Astrocyte of the cerebellum (primary cell): ENCODE measurements at regions not wholly inside any gene's neighbourhood (a gene's known extent, or its start where the extent isn't known, plus 50 kb on each side); places are given as distances from the start of the nearest gene placed in this dataset.

Source experiments
- DNase-seq: peaks from one replicate; pipeline ENCODE4 v3.0.0-alpha.2; 2011; ENCODE audit warnings: low read depth
- H3K4me3 ChIP-seq: 2 replicates; pipeline ENCODE4 v1.5.1; 2011; ENCODE audit warnings: mild to moderate bottlenecking, low read depth, low read length, moderate library complexity
- in situ Hi-C: cut with HindIII; loops from 2 replicates; pipeline ENCODE4 v1.10.0; 2017; ENCODE audit warnings: low sequenced_read_pairs
- TF ChIP-seq, protein P1 (sequence below): IDR thresholded peaks from 2 replicates; pipeline ENCODE4 v1.5.1; 2012; ENCODE audit warnings: low read length, low read depth, moderate library complexity, mild to moderate bottlenecking; ENCODE audit errors: missing control alignments

DNA sequence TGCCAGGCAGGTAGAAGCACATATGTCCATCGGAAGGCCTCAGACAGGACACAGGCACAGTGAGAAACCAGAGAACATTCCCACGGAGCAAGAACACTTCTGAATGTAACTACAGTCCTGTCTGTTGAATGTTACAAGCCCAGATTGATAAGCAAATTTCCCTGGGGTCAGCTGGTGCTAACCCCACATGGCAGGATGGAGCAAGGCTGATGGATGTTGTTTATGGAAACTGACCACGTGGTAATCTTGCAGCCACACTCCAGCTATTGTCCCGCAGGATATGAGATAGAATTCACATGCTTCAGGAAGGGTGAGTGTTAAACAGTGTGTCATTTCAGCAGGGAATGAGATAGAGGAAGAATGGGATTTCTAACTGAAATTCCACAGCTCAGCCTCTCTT, 138.8 kb upstream of the COPS8 start:
- DNase-seq, result no peak
- in situ Hi-C loops, result no loop called here
- TF ChIP-seq, protein P1, sequence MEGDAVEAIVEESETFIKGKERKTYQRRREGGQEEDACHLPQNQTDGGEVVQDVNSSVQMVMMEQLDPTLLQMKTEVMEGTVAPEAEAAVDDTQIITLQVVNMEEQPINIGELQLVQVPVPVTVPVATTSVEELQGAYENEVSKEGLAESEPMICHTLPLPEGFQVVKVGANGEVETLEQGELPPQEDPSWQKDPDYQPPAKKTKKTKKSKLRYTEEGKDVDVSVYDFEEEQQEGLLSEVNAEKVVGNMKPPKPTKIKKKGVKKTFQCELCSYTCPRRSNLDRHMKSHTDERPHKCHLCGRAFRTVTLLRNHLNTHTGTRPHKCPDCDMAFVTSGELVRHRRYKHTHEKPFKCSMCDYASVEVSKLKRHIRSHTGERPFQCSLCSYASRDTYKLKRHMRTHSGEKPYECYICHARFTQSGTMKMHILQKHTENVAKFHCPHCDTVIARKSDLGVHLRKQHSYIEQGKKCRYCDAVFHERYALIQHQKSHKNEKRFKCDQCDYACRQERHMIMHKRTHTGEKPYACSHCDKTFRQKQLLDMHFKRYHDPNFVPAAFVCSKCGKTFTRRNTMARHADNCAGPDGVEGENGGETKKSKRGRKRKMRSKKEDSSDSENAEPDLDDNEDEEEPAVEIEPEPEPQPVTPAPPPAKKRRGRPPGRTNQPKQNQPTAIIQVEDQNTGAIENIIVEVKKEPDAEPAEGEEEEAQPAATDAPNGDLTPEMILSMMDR, result no peak
- no peak overlapping the region for H3K4me3 ChIP-seq

DNA sequence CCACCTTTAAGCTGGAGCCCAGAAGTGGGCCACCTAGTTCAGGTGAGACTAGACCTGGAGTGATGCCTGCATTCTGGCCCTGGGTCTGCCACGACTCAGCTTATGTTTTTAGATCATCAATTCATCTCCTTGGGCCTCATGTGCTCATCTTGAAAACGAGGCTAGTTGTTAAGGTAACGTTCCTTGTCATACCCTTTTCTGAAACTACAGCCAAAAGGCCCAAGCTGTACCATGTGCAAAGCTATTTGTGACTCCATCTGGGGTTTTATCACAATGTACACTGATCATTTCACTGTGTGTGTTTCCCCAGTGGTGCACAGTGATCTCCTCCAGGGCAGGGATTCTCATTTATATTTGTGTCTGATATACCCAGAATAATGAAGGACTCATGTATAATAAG, 138.4 kb upstream of the COPS8 start:
- no peak for DNase-seq
- no peak overlapping the region for H3K4me3 ChIP-seq
- in situ Hi-C loops, result no loop called here
- TF ChIP-seq, protein P1, result no peak

DNA sequence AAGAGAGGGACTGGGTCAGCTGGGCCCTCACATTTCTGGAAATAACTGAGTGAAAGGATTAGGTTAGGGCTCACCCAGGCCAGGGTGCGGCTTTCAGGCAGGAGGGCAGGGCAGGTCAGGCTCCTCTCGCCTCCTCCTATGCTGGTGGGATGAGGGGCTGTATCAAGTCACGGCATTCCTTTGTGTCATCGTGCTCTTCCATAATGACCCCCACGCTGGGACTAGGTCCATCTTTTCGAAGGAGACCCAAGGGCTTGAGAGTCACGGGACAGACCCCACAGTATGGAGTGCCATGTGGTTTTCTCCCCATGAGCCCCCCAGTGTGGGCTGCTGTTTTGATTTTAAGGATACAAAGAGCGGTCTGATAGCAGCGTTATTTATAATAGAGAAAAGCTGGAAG, 137.8 kb upstream of the COPS8 start:
- in situ Hi-C loops, result no loop called here
- TF ChIP-seq, protein P1, result no peak
- no peak overlapping the region for H3K4me3 ChIP-seq
- DNase-seq, result no peak

DNA sequence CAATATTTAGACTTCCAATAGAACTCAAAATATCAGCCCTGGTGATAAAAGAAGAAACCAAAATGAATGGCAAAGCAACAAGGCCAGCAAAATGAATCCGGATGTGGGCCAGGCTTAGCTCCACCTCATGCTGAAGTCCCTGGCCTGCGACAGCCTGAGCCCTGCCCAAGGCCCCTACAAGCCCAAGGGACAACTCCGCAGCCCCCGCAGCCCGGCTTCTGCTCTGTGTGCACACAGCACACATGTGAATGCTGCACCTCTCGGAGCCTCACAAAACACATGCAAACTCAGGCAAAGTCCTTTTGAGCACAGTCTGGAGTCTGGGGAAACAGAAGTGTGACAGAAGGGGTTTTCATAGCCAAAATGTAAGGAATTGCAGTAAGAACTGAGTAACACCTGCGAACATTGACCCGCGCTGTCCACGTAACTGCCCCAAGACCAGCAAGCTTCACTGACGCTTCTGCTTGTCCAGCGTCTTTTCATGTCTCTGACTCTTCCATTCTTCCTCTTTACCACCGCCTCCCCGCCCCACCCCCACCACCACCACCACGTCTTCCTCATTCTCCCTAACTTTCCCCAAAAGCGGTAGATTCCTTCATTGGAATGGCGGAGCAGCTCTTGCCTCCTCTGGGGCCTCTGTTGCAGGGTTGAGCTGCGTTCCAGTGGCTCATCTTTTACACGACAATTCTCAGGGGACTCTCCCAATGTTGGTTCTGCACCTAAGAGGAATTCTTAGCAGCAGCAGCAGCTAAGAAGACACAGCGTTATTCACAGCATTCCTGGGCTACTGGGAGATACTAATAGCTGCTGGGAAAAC, 136.4 kb upstream of the COPS8 start:
- DNase-seq, result no peak
- TF ChIP-seq, protein P1, result no peak
- no peak overlapping the region for H3K4me3 ChIP-seq
- in situ Hi-C loops, result no loop called here

DNA sequence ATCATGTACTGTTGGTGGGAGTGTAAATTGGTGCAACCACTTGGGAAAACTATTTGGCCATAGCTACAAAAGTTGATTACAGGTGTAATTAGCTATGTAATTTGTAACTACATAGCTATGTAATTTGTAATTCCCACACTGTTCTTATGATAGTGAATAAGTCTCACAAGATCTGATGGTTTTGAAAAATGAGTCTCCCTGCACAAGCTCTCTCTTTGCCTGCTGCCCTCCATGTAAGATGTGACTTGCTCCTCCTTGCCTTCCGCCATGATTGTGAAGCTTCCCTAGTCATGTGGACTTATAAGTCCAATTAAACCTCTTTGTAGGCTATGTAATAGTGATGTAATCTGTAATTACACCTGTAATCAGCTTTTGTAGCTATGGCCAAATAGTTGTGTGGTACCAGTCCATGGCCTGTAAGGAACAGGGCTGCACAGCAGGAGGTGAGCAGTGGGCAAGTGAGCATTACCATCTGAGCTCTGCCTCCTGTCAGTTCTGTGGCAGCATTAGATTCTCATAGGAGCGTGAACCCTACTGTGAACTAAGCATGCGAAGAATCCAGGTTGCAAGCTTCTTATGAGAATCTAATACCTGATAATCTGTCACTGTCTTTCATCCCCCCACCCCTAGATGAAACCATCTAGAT, 133.7 kb upstream of the COPS8 start:
- TF ChIP-seq, protein P1, result no peak
- in situ Hi-C loops, result no loop called here
- H3K4me3 ChIP-seq, result no peak overlapping the region
- no peak for DNase-seq

DNA sequence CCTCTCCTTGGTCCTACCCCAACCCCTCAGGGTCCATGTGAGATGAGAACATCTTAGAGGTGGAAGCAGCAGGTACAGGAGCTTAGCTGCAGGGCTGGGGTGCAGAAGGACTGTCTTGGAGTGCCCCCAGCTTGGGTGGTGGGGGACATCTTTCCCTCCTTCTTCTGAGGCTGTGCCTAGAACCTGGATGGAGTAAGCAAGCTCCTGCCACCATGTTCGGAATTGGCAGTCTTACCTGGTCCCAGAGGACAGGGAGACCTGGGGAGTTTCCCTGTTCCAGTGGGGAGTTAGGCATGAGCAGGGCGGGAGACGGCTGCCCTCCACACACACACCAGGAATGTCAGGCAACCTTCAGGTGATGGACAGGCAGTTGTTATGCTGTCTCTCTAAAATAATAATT, 131.0 kb upstream of the COPS8 start:
- in situ Hi-C loops, result no loop called here
- H3K4me3 ChIP-seq, result no peak overlapping the region
- no peak for DNase-seq
- TF ChIP-seq, protein P1, result no peak
